ENCODE measurements at regions not wholly inside any gene's neighbourhood (a gene's known extent, or its start where the extent isn't known, plus 50 kb on each side); places are given as distances from the start of the nearest gene placed in this dataset.

- ChIA-PET POLR2A (no interaction called here), CTCF (no interaction called here)
- DNase-seq, result no peak
- Mint-ChIP-seq H3K36me3 (ENCODE audit: low read depth) (no peaks in the 10 kb centered on the region), H3K9me3 (no peaks in the 10 kb centered on the region), H3K27me3 (peaks cover 2% of the 10 kb centered on the region), H3K27ac (no peak overlapping the region), H3K4me1 (ENCODE audit: low read depth) (peaks cover 2% of the 10 kb centered on the region), H3K4me3 (no peak overlapping the region)
- ATAC-seq, result no peak
- intact Hi-C loops (cut with micrococcal nuclease), result no loop called here
- no peak for TF ChIP-seq CTCF (IDR thresholded peaks at IDR 0.05)
Observed at GRCh38 chr1:58090640-58091039, 455.9 kb downstream of the OMA1 start.

- no peak for ATAC-seq
- H3K36me3 Mint-ChIP-seq (ENCODE audit: low read depth), result no peaks in the 10 kb centered on the region
- intact Hi-C loops (cut with micrococcal nuclease), result no loop called here
- ChIA-PET CTCF (no interaction called here), POLR2A (no interaction called here)
- no peak for TF ChIP-seq CTCF (IDR thresholded peaks at IDR 0.05)
- H3K27ac Mint-ChIP-seq, result no peak overlapping the region
- H3K4me1 Mint-ChIP-seq (ENCODE audit: low read depth), result peaks cover 2% of the 10 kb centered on the region
- DNase-seq, result no peak
- peaks cover 2% of the 10 kb centered on the region for H3K27me3 Mint-ChIP-seq
- H3K9me3 Mint-ChIP-seq, result no peaks in the 10 kb centered on the region
- H3K4me3 Mint-ChIP-seq, result no peak overlapping the region
Observed at GRCh38 chr1:58089898-58090534, 456.5 kb downstream of the OMA1 start.

GRCh38 chr1:58084266-58084665 is 462.3 kb downstream of the OMA1 start:
- no peak overlapping the region for H3K4me3 Mint-ChIP-seq
- no peaks in the 10 kb centered on the region for H3K9me3 Mint-ChIP-seq
- POLR2A ChIA-PET, result no interaction called here
- no peaks in the 10 kb centered on the region for H3K36me3 Mint-ChIP-seq (ENCODE audit: low read depth)
- CTCF ChIA-PET, result no interaction called here
- H3K27ac Mint-ChIP-seq, result no peak overlapping the region
- peaks cover 3% of the 10 kb centered on the region for H3K27me3 Mint-ChIP-seq
- ATAC-seq (peak; percentile 42), DNase-seq (no peak)
- no peak for TF ChIP-seq CTCF (IDR thresholded peaks at IDR 0.05)
- intact Hi-C loops (cut with micrococcal nuclease), result no loop called here
- no peaks in the 10 kb centered on the region for H3K4me1 Mint-ChIP-seq (ENCODE audit: low read depth)

- Mint-ChIP-seq H3K4me3 (no peak overlapping the region), H3K27me3 (peaks cover 5% of the 10 kb centered on the region), H3K4me1 (ENCODE audit: low read depth) (no peaks in the 10 kb centered on the region), H3K27ac (no peak overlapping the region), H3K9me3 (no peaks in the 10 kb centered on the region), H3K36me3 (ENCODE audit: low read depth) (no peaks in the 10 kb centered on the region)
- POLR2A ChIA-PET, result interaction anchor here (0.6 kb wide), 1 partner anchor 155 kb away, joined by 3 read pairs; no protein-coding TSS in a partner anchor
- DNase-seq (no peak), ATAC-seq (no peak)
- CTCF ChIA-PET, result interaction anchor here (0.6 kb wide), 1 partner anchor 428 kb away, joined by 3 read pairs; no protein-coding TSS in a partner anchor
- intact Hi-C loops (cut with micrococcal nuclease), result no loop called here
- TF ChIP-seq CTCF (IDR thresholded peaks at IDR 0.05), result no peak
Observed at GRCh38 chr1:58082596-58082995, 463.9 kb downstream of the OMA1 start.

- ChIA-PET POLR2A (no interaction called here), CTCF (no interaction called here)
- Mint-ChIP-seq H3K27ac (no peak overlapping the region), H3K27me3 (peaks cover 2% of the 10 kb centered on the region), H3K4me1 (ENCODE audit: low read depth) (no peaks in the 10 kb centered on the region), H3K36me3 (ENCODE audit: low read depth) (no peaks in the 10 kb centered on the region), H3K9me3 (no peaks in the 10 kb centered on the region), H3K4me3 (no peak overlapping the region)
- no peak for DNase-seq
- TF ChIP-seq CTCF (IDR thresholded peaks at IDR 0.05), result no peak
- intact Hi-C loops (cut with micrococcal nuclease), result no loop called here
- ATAC-seq, result no peak
Observed at GRCh38 chr1:58076258-58076657, 470.3 kb downstream of the OMA1 start.
